Hepatocyte (in vitro differentiated cells): ENCODE measurements at regions not wholly inside any gene's neighbourhood (a gene's known extent, or its start where the extent isn't known, plus 50 kb on each side); places are given as distances from the start of the nearest gene placed in this dataset.

Source experiments
- DNase-seq: peaks from one replicate; pipeline ENCODE4 v3.0.0-alpha.2; 2016; ENCODE audit warnings: low spot score
- H2AFZ ChIP-seq: fragments of 200-600 bp; sonication (generic); 2 replicates; pipeline ENCODE4 v1.6.0; 2016; ENCODE audit warnings: antibody characterized with exemption, mild to moderate bottlenecking
- H3K27ac ChIP-seq: fragments of 200-600 bp; sonication (generic); 2 replicates; pipeline ENCODE4 v1.5.1; 2016; ENCODE audit warnings: mild to moderate bottlenecking
- H3K27me3 ChIP-seq: fragments of 200-600 bp; sonication (generic); 2 replicates; pipeline ENCODE4 v1.6.1; 2016
- H3K36me3 ChIP-seq: fragments of 200-600 bp; sonication (generic); replicated peaks from 2 replicates; pipeline ENCODE4 v1.5.1; 2016; ENCODE audit warnings: low read depth; ENCODE audit not compliant: insufficient read depth
- H3K4me1 ChIP-seq: fragments of 200-600 bp; sonication (generic); 2 replicates; pipeline ENCODE4 v1.5.1; 2016; ENCODE audit warnings: mild to moderate bottlenecking, moderate library complexity; ENCODE audit not compliant: insufficient read depth
- H3K4me2 ChIP-seq: fragments of 200-600 bp; sonication (generic); 2 replicates; pipeline ENCODE4 v1.6.0; 2016
- H3K4me3 ChIP-seq: fragments of 200-600 bp; sonication (generic); 2 replicates; pipeline ENCODE4 v1.5.1; 2016; ENCODE audit warnings: mild to moderate bottlenecking
- H3K79me2 ChIP-seq: fragments of 200-600 bp; sonication (generic); 2 replicates; pipeline ENCODE4 v1.6.0; 2017; ENCODE audit warnings: mild to moderate bottlenecking
- H3K9me2 ChIP-seq: fragments of 200-600 bp; sonication (generic); replicated peaks from 2 replicates; pipeline ENCODE4 v1.6.0; 2017; ENCODE audit warnings: mild to moderate bottlenecking; ENCODE audit not compliant: insufficient read depth
- H3K9me3 ChIP-seq: fragments of 200-600 bp; sonication (generic); 2 replicates; pipeline ENCODE4 v1.5.1; 2016; ENCODE audit warnings: low read depth, mild to moderate bottlenecking
- H4K20me1 ChIP-seq: fragments of 200-600 bp; sonication (generic); 2 replicates; pipeline ENCODE4 v1.6.0; 2016; ENCODE audit warnings: mild to moderate bottlenecking; ENCODE audit not compliant: insufficient read depth, poor library complexity, severe bottlenecking
- EZH2 ChIP-seq: fragments of 200-600 bp; sonication (generic); IDR thresholded peaks from 2 replicates; pipeline ENCODE4 v1.6.1; 2016; ENCODE audit warnings: antibody characterized with exemption, mild to moderate bottlenecking, borderline replicate concordance
- EZH2phosphoT487 ChIP-seq: fragments of 200-600 bp; sonication (generic); IDR thresholded peaks from one replicate; pipeline ENCODE4 v1.6.1; 2018; ENCODE audit warnings: antibody characterized with exemption, mild to moderate bottlenecking, low read depth, moderate library complexity; ENCODE audit not compliant: unreplicated experiment, severe bottlenecking
- WGBS: methylation state at CpG from one replicate; pipeline ENCODE4 v1.1.6; 2016; ENCODE audit warnings: low lambda C conversion rate; ENCODE audit errors: missing lambda C conversion rate; 5-methylcytosine and 5-hydroxymethylcytosine counted together
- TF ChIP-seq, protein P1 (sequence below): fragments of 200-600 bp; sonication (generic); IDR thresholded peaks from 2 replicates; pipeline ENCODE4 v1.5.1; 2016; ENCODE audit warnings: antibody characterized with exemption, mild to moderate bottlenecking; ENCODE audit not compliant: poor library complexity

GRCh38 chr18:56414357-56414756 lies 224.0 kb downstream of the TXNL1 start:
- H3K9me3 ChIP-seq: no peaks in the 10 kb centered on the region
- no peaks in the 10 kb centered on the region for H3K79me2 ChIP-seq
- no peak overlapping the region for H3K4me2 ChIP-seq
- H3K4me1 ChIP-seq: no peaks in the 10 kb centered on the region
- no peaks in the 10 kb centered on the region for H3K9me2 ChIP-seq
- TF ChIP-seq EZH2: no peak
- TF ChIP-seq, protein P1, sequence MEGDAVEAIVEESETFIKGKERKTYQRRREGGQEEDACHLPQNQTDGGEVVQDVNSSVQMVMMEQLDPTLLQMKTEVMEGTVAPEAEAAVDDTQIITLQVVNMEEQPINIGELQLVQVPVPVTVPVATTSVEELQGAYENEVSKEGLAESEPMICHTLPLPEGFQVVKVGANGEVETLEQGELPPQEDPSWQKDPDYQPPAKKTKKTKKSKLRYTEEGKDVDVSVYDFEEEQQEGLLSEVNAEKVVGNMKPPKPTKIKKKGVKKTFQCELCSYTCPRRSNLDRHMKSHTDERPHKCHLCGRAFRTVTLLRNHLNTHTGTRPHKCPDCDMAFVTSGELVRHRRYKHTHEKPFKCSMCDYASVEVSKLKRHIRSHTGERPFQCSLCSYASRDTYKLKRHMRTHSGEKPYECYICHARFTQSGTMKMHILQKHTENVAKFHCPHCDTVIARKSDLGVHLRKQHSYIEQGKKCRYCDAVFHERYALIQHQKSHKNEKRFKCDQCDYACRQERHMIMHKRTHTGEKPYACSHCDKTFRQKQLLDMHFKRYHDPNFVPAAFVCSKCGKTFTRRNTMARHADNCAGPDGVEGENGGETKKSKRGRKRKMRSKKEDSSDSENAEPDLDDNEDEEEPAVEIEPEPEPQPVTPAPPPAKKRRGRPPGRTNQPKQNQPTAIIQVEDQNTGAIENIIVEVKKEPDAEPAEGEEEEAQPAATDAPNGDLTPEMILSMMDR: no peak
- no peak for TF ChIP-seq EZH2phosphoT487
- no peaks in the 10 kb centered on the region for H4K20me1 ChIP-seq
- H3K27me3 ChIP-seq: no peaks in the 10 kb centered on the region
- H3K36me3 ChIP-seq: no peaks in the 10 kb centered on the region
- 94% methylated on average over 2 of the region's 2 CpGs for WGBS
- no peak for DNase-seq
- no peak overlapping the region for H3K27ac ChIP-seq
- H2AFZ ChIP-seq: no peak overlapping the region
- H3K4me3 ChIP-seq: no peak overlapping the region

DNA sequence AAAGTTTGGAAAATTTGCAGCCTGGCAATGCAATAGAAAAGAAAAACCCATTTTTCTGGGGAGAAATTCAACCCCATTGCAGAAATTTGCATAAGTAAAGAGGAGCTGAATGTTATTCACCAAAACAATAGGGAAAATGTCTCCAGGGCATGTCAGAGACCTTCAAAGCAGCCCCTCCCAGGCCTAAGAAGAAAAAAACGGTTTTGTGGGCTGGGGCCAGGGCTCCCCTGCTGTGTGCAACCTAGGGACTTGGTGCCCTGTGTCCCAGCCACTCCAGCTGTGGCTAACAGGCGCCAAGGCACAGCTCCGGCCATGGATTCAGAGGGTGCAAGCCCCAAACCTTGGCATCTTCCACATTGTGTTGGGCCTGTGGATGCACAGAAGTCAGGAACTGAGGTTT lies 224.5 kb downstream of the TXNL1 start:
- Histone ChIP-seq H3K79me2 (no peaks in the 10 kb centered on the region), H4K20me1 (no peaks in the 10 kb centered on the region), H3K27me3 (no peaks in the 10 kb centered on the region), H3K4me1 (no peaks in the 10 kb centered on the region), H3K27ac (no peak overlapping the region), H3K9me2 (no peaks in the 10 kb centered on the region), H3K36me3 (no peaks in the 10 kb centered on the region), H3K4me2 (no peak overlapping the region), H2AFZ (no peak overlapping the region), H3K9me3 (no peaks in the 10 kb centered on the region), H3K4me3 (no peak overlapping the region)
- TF ChIP-seq, protein P1: no peak
- no peak for TF ChIP-seq EZH2
- TF ChIP-seq EZH2phosphoT487: no peak
- DNase-seq: no peak
- WGBS: 76% methylated on average over 3 of the region's 3 CpGs

- TF ChIP-seq, protein P1: no peak
- H3K4me2 ChIP-seq: no peak overlapping the region
- no peaks in the 10 kb centered on the region for H3K79me2 ChIP-seq
- H3K4me1 ChIP-seq: no peaks in the 10 kb centered on the region
- H3K4me3 ChIP-seq: no peak overlapping the region
- no peaks in the 10 kb centered on the region for H3K27me3 ChIP-seq
- peaks cover 3% of the 10 kb centered on the region for H3K9me2 ChIP-seq
- no peaks in the 10 kb centered on the region for H4K20me1 ChIP-seq
- H2AFZ ChIP-seq: no peak overlapping the region
- H3K9me3 ChIP-seq: no peaks in the 10 kb centered on the region
- DNase-seq: no peak
- no peaks in the 10 kb centered on the region for H3K36me3 ChIP-seq
- H3K27ac ChIP-seq: no peak overlapping the region
- WGBS: 100% methylated on average over 1 of the region's 1 CpG
These were observed 225.4 kb downstream of the TXNL1 start for GRCh38 chr18:56412951-56413350.

DNA sequence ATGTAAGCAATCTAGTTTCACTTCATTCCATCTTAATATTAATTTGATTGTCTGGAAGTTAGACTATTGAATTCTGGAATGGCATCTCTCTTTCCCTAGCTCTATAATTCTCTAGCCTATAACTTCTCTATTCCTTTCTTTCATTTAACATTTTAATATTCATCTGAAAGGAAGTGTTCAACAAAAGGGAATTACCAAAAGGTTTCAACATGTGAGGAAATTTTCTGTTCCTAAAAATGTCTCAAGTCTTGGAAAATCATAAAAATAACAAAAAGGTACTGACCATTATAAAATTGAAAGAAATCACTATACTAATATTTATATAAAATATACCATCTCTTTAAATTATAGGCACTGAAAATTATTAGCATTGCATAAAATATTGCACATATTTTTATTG lies 228.7 kb downstream of the TXNL1 start:
- Histone ChIP-seq H3K9me3 (no peaks in the 10 kb centered on the region), H3K27me3 (no peaks in the 10 kb centered on the region), H3K4me3 (no peak overlapping the region), H3K79me2 (no peaks in the 10 kb centered on the region), H4K20me1 (no peaks in the 10 kb centered on the region), H3K36me3 (no peaks in the 10 kb centered on the region), H2AFZ (no peak overlapping the region), H3K4me2 (no peak overlapping the region), H3K9me2 (peaks cover 3% of the 10 kb centered on the region), H3K4me1 (no peaks in the 10 kb centered on the region), H3K27ac (no peak overlapping the region)
- no peak for DNase-seq
- TF ChIP-seq, protein P1: no peak
